ENCODE measurements at regions not wholly inside any gene's neighbourhood (a gene's known extent, or its start where the extent isn't known, plus 50 kb on each side); places are given as distances from the start of the nearest gene placed in this dataset.
"Not testable (repeated sequence)": the region's sequence is repeated elsewhere in the genome, so short reads cannot be mapped to it uniquely, and the experiment has no call there.

- no peak for DNase-seq
Observed at GRCh38 chr19:20482721-20483120, 82.9 kb downstream of the ZNF737 start.

GRCh38 chr19:20481736-20482135 lies 83.8 kb downstream of the ZNF737 start:
- DNase-seq: no peak

- no peak for DNase-seq
Observed at GRCh38 chr19:20479483-20479882, 86.1 kb downstream of the ZNF737 start.

GRCh38 chr19:20478936-20479335 lies 86.6 kb downstream of the ZNF737 start:
- no peak for DNase-seq

- no peak for DNase-seq
Observed at GRCh38 chr19:20472854-20473253, 92.7 kb downstream of the ZNF737 start.

- no peak for DNase-seq
Observed at GRCh38 chr19:20471431-20471830, 94.2 kb downstream of the ZNF737 start.

- DNase-seq: no peak
Observed at GRCh38 chr19:20470345-20471135, 95.0 kb downstream of the ZNF737 start.

- DNase-seq: not testable (repeated sequence)
Observed at GRCh38 chr19:20466638-20466990, 99.0 kb downstream of the ZNF737 start.

- DNase-seq: not testable (repeated sequence)
Observed at GRCh38 chr19:20465922-20466637, 99.5 kb downstream of the ZNF737 start.

GRCh38 chr19:20453425-20453935 lies 112.1 kb downstream of the ZNF737 start:
- DNase-seq: no peak

GRCh38 chr19:20444202-20444885 lies 121.2 kb downstream of the ZNF737 start:
- DNase-seq: no peak

- not testable (repeated sequence) for DNase-seq
Observed at GRCh38 chr19:20432266-20432842, 133.2 kb downstream of the ZNF737 start.

GRCh38 chr19:20431826-20432225 lies 133.8 kb downstream of the ZNF737 start:
- DNase-seq: no peak

- DNase-seq: no peak
Observed at GRCh38 chr19:20423381-20424197, 142.0 kb downstream of the ZNF737 start.

- no peak for DNase-seq
Observed at GRCh38 chr19:20422216-20423205, 143.1 kb downstream of the ZNF737 start.

- no peak for DNase-seq
Observed at GRCh38 chr19:20416661-20417060, 148.9 kb downstream of the ZNF737 start.

GRCh38 chr19:20414120-20414519 lies 151.5 kb downstream of the ZNF737 start:
- no peak for DNase-seq

GRCh38 chr19:20413705-20414104 lies 151.9 kb downstream of the ZNF737 start:
- no peak for DNase-seq

GRCh38 chr19:20412846-20413245 lies 152.7 kb downstream of the ZNF737 start:
- no peak for DNase-seq

GRCh38 chr19:20397292-20397691 lies 168.3 kb downstream of the ZNF737 start:
- no peak for DNase-seq

GRCh38 chr19:20388706-20389225 lies 176.8 kb downstream of the ZNF737 start:
- DNase-seq: no peak

All from DMS 273 treated with DMSO at 0.1 percent for 48 hours (cell line).